22Rv1 (cell line): ENCODE measurements at regions not wholly inside any gene's neighbourhood (a gene's known extent, or its start where the extent isn't known, plus 50 kb on each side); places are given as distances from the start of the nearest gene placed in this dataset.

Experiments used
- ZFX ChIP-seq: fragments of 450-650 bp; IDR thresholded peaks from 2 replicates; pipeline ENCODE4 v1.6.1; 2017; ENCODE audit warnings: antibody characterized with exemption, borderline replicate concordance
- TF ChIP-seq, protein P1 (sequence below): fragments of 450-650 bp; IDR thresholded peaks from 2 replicates; pipeline ENCODE4 v1.5.1; 2017; ENCODE audit warnings: mild to moderate bottlenecking

DNA sequence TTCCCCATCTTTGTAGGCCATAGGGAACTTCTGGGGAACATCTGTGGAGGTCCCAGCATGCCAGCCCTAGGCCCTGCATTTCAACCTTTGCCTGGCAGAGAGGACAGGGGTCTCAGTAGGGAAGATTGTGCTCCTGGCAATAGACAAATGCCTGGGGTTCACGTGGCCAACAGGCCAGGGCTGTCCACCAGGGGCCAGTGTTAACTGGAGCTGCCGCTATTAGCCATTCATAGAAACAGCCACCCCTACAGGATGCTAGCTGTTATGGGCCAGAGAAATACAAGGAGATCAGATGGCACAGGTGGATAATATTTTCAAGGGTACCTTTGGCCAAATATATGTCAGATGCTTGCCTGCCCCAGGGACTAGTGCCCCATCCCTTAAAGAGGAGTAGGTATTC is 932.9 kb downstream of the QKI start:
- TF ChIP-seq, protein P1, sequence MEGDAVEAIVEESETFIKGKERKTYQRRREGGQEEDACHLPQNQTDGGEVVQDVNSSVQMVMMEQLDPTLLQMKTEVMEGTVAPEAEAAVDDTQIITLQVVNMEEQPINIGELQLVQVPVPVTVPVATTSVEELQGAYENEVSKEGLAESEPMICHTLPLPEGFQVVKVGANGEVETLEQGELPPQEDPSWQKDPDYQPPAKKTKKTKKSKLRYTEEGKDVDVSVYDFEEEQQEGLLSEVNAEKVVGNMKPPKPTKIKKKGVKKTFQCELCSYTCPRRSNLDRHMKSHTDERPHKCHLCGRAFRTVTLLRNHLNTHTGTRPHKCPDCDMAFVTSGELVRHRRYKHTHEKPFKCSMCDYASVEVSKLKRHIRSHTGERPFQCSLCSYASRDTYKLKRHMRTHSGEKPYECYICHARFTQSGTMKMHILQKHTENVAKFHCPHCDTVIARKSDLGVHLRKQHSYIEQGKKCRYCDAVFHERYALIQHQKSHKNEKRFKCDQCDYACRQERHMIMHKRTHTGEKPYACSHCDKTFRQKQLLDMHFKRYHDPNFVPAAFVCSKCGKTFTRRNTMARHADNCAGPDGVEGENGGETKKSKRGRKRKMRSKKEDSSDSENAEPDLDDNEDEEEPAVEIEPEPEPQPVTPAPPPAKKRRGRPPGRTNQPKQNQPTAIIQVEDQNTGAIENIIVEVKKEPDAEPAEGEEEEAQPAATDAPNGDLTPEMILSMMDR = no peak
- no peak for TF ChIP-seq ZFX
